ENCODE measurements at regions not wholly inside any gene's neighbourhood (a gene's known extent, or its start where the extent isn't known, plus 50 kb on each side); places are given as distances from the start of the nearest gene placed in this dataset.
A peak's percentile ranks its signal among the peaks of the same experiment; 100 is the strongest.

DNA sequence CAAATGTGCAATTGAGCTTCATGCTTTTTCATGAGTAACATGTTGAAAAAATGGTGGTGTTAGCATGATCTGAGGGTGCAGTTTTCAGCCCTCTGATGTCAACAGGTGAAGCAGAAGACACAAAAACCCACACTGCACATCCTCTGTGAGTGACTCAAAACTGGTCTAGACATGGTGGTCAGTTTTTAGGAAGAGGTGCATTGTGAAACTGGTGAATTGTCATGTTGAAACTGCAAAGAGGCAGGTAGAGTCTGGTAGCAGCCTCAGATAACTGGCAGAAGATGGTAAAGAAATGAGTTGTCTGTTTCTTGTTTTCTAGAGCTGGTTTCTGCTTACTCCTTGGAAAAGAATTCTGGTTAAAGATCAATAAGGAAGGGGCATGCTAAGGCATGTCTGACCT, 97.3 kb upstream of the HMCN1 start:
- H3K36me3 ChIP-seq = no peaks in the 10 kb centered on the region
- TF ChIP-seq, protein P1, sequence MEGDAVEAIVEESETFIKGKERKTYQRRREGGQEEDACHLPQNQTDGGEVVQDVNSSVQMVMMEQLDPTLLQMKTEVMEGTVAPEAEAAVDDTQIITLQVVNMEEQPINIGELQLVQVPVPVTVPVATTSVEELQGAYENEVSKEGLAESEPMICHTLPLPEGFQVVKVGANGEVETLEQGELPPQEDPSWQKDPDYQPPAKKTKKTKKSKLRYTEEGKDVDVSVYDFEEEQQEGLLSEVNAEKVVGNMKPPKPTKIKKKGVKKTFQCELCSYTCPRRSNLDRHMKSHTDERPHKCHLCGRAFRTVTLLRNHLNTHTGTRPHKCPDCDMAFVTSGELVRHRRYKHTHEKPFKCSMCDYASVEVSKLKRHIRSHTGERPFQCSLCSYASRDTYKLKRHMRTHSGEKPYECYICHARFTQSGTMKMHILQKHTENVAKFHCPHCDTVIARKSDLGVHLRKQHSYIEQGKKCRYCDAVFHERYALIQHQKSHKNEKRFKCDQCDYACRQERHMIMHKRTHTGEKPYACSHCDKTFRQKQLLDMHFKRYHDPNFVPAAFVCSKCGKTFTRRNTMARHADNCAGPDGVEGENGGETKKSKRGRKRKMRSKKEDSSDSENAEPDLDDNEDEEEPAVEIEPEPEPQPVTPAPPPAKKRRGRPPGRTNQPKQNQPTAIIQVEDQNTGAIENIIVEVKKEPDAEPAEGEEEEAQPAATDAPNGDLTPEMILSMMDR (IDR thresholded peaks at IDR 0.05) = no peak
- H3K4me3 ChIP-seq = no peak overlapping the region
- ATAC-seq (no peak), DNase-seq (no peak)
- H3K27ac ChIP-seq = no peak overlapping the region
- H3K27me3 ChIP-seq = no peaks in the 10 kb centered on the region
- peaks cover 0 to 9% (median 0%) of the 10 kb centered on the region in 12 donors for H3K4me1 ChIP-seq
- intact Hi-C loops (cut with DNase I) = loop anchor here in 1 of 10 donors (5.0 kb wide), 1 partner anchor 35 kb away; no protein-coding TSS in a partner anchor
- H3K9me3 ChIP-seq = no peaks in the 10 kb centered on the region

DNA sequence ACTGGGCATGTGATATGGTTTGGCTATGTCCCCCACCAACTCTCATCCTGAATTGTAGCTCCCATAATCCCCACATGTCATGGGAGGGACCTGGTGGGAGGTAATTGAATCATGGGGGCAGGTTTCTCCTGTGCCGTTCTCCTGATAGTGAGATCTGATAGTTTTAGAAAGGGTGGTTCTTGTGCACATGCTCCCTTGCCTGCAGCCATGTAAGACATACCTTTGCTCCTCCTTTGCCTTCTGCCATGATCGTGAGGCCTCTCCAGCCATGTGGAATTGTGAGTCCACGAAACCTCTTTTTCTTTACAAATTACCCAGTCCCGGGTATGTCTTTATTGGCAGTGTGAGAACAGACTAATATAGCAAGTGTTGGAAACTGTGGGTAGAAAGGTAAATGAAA, 99.5 kb upstream of the HMCN1 start:
- no peak for ATAC-seq

DNA sequence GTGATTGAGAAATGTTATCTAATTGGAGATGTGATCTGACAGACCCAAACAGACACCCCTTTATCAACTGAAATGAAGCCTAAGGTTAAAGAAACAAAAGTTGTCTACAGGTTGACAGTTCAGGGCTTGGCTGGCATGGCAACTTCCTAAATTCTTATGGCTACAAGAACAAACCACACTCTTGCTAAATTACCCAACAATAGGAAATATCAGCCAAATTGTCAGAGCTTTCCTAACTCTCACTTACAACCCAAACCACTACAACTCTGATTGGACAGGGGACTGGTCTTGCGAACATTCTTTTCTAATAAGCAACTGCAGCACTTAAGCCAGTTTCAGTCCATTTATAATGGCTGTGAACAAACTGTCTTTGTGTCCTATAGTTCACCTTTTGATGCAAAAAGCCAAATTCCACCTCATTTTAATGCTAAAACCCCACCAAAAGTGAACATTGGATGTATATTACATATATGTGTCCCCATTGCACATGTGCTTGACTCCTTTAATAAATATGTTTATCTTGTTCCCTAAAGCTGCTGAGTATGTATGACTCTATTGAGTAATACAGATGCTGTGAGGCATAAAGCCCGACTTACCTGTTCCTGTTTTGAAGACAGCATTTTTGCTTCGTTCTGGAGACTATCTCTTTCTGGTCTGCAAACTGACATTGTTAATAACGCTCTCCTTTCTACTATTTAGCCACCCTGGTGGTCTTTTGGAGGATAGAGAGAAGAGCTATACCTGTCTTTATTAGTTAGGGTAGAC, 101.3 kb upstream of the HMCN1 start:
- no peaks in the 10 kb centered on the region for H3K9me3 ChIP-seq
- H3K36me3 ChIP-seq = no peaks in the 10 kb centered on the region
- DNase-seq = no peak
- no peak overlapping the region for H3K27ac ChIP-seq
- peaks cover 0 to 9% (median 0%) of the 10 kb centered on the region in 12 donors for H3K4me1 ChIP-seq
- 88 to 90% (median 89%) methylated on average over 4 of the region's 4 CpGs for WGBS, 4 donors
- intact Hi-C loops (cut with DNase I) = no loop called here
- no peak overlapping the region for H3K4me3 ChIP-seq
- TF ChIP-seq, protein P1 (IDR thresholded peaks at IDR 0.05) = no peak
- TF ChIP-seq POLR2A (IDR thresholded peaks at IDR 0.05) = no peak
- ATAC-seq = peak in 1 of 4 donors; percentile 38
- no peaks in the 10 kb centered on the region for H3K27me3 ChIP-seq

More for the DNA sequence above, 99.5 kb upstream of the HMCN1 start:
- DNase-seq = no peak
- Histone ChIP-seq H3K27me3 (no peaks in the 10 kb centered on the region), H3K4me1 (peaks cover 0 to 9% (median 0%) of the 10 kb centered on the region in 12 donors), H3K9me3 (no peaks in the 10 kb centered on the region), H3K36me3 (no peaks in the 10 kb centered on the region), H3K4me3 (no peak overlapping the region), H3K27ac (no peak overlapping the region)
- 93 to 96% (median 95%) methylated on average over 4 of the region's 4 CpGs for WGBS, 4 donors
- TF ChIP-seq, protein P1 (IDR thresholded peaks at IDR 0.05) = no peak
- TF ChIP-seq POLR2A (IDR thresholded peaks at IDR 0.05) = no peak
- intact Hi-C loops (cut with DNase I) = loop anchor here in 1 of 10 donors (5.0 kb wide), 1 partner anchor 32 kb away; no protein-coding TSS in a partner anchor

DNA sequence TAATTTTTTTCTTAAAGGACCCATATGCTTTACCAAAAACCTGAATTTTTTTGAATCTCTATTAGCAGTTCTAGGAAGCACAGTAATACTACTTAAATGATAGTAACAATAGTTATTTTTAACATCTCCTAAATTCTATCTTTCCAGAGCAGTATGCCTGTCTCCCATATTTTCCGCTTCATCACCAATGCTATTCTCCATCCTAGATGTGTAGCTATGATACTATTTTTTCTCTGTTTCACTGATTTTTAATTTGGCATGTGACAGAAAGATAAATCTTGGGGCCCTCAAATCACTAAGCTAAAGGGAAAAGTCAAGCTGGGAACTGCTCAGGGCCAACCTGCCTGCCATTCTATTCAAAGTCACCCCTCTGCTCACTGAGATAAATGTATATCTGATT, 102.3 kb upstream of the HMCN1 start:
- Histone ChIP-seq H3K27ac (no peak overlapping the region), H3K4me3 (no peak overlapping the region), H3K4me1 (peaks cover 0 to 9% (median 0%) of the 10 kb centered on the region in 12 donors), H3K27me3 (no peaks in the 10 kb centered on the region), H3K9me3 (no peaks in the 10 kb centered on the region), H3K36me3 (no peaks in the 10 kb centered on the region)
- intact Hi-C loops (cut with DNase I) = no loop called here
- no peak for ATAC-seq
- 97 to 100% (median 98%) methylated on average over 1 of the region's 1 CpG for WGBS, 4 donors
- TF ChIP-seq, protein P1 (IDR thresholded peaks at IDR 0.05) = no peak
- no peak for TF ChIP-seq POLR2A (IDR thresholded peaks at IDR 0.05)
- no peak for DNase-seq
